ENCODE measurements at regions not wholly inside any gene's neighbourhood (a gene's known extent, or its start where the extent isn't known, plus 50 kb on each side); places are given as distances from the start of the nearest gene placed in this dataset.

DNA sequence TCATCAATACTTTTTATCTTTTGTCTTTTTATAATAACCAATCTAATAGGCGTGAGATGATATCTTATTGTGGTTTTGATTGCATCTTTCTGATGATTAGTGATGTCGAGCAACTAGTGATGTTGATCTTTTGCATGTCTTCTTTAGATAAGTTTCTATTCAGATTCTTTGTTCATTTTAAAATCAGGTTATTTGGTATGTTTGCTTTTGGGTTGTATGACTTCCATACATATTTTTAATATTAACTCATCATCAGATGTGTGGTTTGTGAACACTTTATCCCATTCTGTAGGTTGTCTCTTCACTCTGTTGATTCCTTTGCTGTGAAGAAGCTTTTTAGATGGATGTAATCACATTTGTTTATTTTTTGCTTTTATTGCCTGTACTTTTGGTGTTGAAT, 295.8 kb downstream of the BCKDHB start:
- TF ChIP-seq, protein P1, sequence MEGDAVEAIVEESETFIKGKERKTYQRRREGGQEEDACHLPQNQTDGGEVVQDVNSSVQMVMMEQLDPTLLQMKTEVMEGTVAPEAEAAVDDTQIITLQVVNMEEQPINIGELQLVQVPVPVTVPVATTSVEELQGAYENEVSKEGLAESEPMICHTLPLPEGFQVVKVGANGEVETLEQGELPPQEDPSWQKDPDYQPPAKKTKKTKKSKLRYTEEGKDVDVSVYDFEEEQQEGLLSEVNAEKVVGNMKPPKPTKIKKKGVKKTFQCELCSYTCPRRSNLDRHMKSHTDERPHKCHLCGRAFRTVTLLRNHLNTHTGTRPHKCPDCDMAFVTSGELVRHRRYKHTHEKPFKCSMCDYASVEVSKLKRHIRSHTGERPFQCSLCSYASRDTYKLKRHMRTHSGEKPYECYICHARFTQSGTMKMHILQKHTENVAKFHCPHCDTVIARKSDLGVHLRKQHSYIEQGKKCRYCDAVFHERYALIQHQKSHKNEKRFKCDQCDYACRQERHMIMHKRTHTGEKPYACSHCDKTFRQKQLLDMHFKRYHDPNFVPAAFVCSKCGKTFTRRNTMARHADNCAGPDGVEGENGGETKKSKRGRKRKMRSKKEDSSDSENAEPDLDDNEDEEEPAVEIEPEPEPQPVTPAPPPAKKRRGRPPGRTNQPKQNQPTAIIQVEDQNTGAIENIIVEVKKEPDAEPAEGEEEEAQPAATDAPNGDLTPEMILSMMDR (IDR thresholded peaks at IDR 0.05; ENCODE audit: low read depth, low read length, poor library complexity, severe bottlenecking) = no peak
- TF ChIP-seq EZH2phosphoT487 (IDR thresholded peaks at IDR 0.05; ENCODE audit: borderline replicate concordance, low read length) = no peak

Measured in DOHH2 (cell line).